CD14-positive monocyte (primary cell): ENCODE measurements at regions not wholly inside any gene's neighbourhood (a gene's known extent, or its start where the extent isn't known, plus 50 kb on each side); places are given as distances from the start of the nearest gene placed in this dataset.

ENCODE experiments used
- DNase-seq, 3 donors: peaks; one replicate each; pipeline ENCODE4 v3.0.0-alpha.2; 2011 to 2022
- H2AFZ ChIP-seq: 2 replicates; pipeline ENCODE4 v1.6.0; 2012; ENCODE audit warnings: mild to moderate bottlenecking, low read depth, low read length, inconsistent platforms; ENCODE audit not compliant: insufficient read depth, poor library complexity, severe bottlenecking
- H3K27ac ChIP-seq, 2 donors: 1 replicate in 1 of 2; 2 replicates in 1 of 2; pipeline ENCODE4 v1.5.1; 2012 to 2013; ENCODE audit warnings: low read length in 2 of 2, control low read depth in 1 of 2, inconsistent platforms in 1 of 2, low read depth in 1 of 2, mild to moderate bottlenecking in 1 of 2
- H3K27me3 ChIP-seq, 2 donors: one replicate each; pipeline versions ENCODE4 v1.6.0 to v1.6.1; 2011 to 2013; ENCODE audit warnings: low read length in 2 of 2; ENCODE audit not compliant: control insufficient read depth in 2 of 2, insufficient read depth in 2 of 2
- H3K36me3 ChIP-seq, 2 donors: replicated peaks in 1 of 2; 1 replicate in 1 of 2; 2 replicates in 1 of 2; pipeline versions ENCODE4 v1.5.1 to v1.6.1; 2012 to 2013; ENCODE audit warnings: low read length in 2 of 2, control low read depth in 1 of 2, inconsistent platforms in 1 of 2, mild to moderate bottlenecking in 1 of 2; ENCODE audit not compliant: insufficient read depth in 2 of 2, control insufficient read depth in 1 of 2
- H3K4me1 ChIP-seq, 2 donors: 1 replicate in 1 of 2; 2 replicates in 1 of 2; pipeline versions ENCODE4 v1.5.1 to v1.6.1; 2012 to 2013; ENCODE audit warnings: low read length in 2 of 2, control low read depth in 1 of 2, inconsistent platforms in 1 of 2, mild to moderate bottlenecking in 1 of 2, moderate library complexity in 1 of 2; ENCODE audit not compliant: insufficient read depth in 2 of 2, control insufficient read depth in 1 of 2
- H3K4me2 ChIP-seq: replicated peaks from 2 replicates; pipeline ENCODE3; 2012; ENCODE audit warnings: low read length, moderate library complexity, mild to moderate bottlenecking; ENCODE audit not compliant: poor library complexity, severe bottlenecking; ENCODE audit errors: extremely low read depth
- H3K4me3 ChIP-seq, 3 experiments: fragments of 200-600 bp in 1 of 3; sonication (generic) in 1 of 3; replicated peaks in 1 of 3; 1 replicate in 2 of 3; 2 replicates in 1 of 3; pipeline ENCODE4 v1.5.1; 2011 to 2013; ENCODE audit warnings: low read length in 3 of 3, mild to moderate bottlenecking in 3 of 3, control low read depth in 2 of 3, low read depth in 2 of 3, inconsistent platforms in 1 of 3, moderate library complexity in 1 of 3
- H3K79me2 ChIP-seq: 2 replicates; pipeline ENCODE4 v1.6.0; 2012; ENCODE audit warnings: mild to moderate bottlenecking, control low read depth, inconsistent platforms, low read length, moderate library complexity; ENCODE audit not compliant: insufficient read depth
- H3K9ac ChIP-seq: 2 replicates; pipeline ENCODE4 v1.6.0; 2017; ENCODE audit warnings: low read length, mild to moderate bottlenecking; ENCODE audit not compliant: insufficient read depth, poor library complexity, severe bottlenecking
- H3K9me3 ChIP-seq, 2 donors: replicated peaks in 1 of 2; 1 replicate in 1 of 2; 2 replicates in 1 of 2; pipeline versions ENCODE4 v1.5.1 to v1.6.1; 2012 to 2013; ENCODE audit warnings: low read length in 2 of 2, control low read depth in 1 of 2; ENCODE audit not compliant: control insufficient read depth in 1 of 2, insufficient read depth in 1 of 2
- H4K20me1 ChIP-seq: 2 replicates; pipeline ENCODE4 v1.6.0; 2012; ENCODE audit warnings: mild to moderate bottlenecking, low read length, control low read depth, moderate library complexity; ENCODE audit not compliant: insufficient read depth
- H3K27ac Mint-ChIP-seq, 7 donors: one replicate each; pipeline ENCODE4 v1.8.0; 2020; ENCODE audit warnings: mild to moderate bottlenecking in 7 of 7, mixed read lengths in 7 of 7, moderate library complexity in 6 of 7, inconsistent platforms in 2 of 7
- H3K27me3 Mint-ChIP-seq, 3 donors: one replicate each; pipeline ENCODE4 v1.8.0; 2021 to 2022; ENCODE audit warnings: low read depth in 3 of 3, mild to moderate bottlenecking in 3 of 3, mixed read lengths in 3 of 3, moderate library complexity in 3 of 3, inconsistent platforms in 1 of 3
- H3K36me3 Mint-ChIP-seq, 2 donors: one replicate each; pipeline ENCODE4 v1.8.0; 2020; ENCODE audit warnings: mixed read lengths in 2 of 2, inconsistent platforms in 1 of 2, mild to moderate bottlenecking in 1 of 2
- H3K4me1 Mint-ChIP-seq: one replicate; pipeline ENCODE4 v1.8.0; 2020; ENCODE audit warnings: mild to moderate bottlenecking, mixed read lengths
- H3K4me3 Mint-ChIP-seq, 2 donors: one replicate each; pipeline ENCODE4 v1.8.0; 2020; ENCODE audit warnings: mild to moderate bottlenecking in 2 of 2, mixed read lengths in 2 of 2, moderate library complexity in 1 of 2
- H3K9me3 Mint-ChIP-seq, 7 donors: one replicate each; pipeline ENCODE4 v1.8.0; 2020 to 2022; ENCODE audit warnings: mixed read lengths in 7 of 7, mild to moderate bottlenecking in 6 of 7, moderate library complexity in 6 of 7, inconsistent platforms in 2 of 7
- WGBS: methylation state at CpG from one replicate; pipeline ENCODE4 v1.1.5; 2013; ENCODE audit warnings: missing lambda C conversion rate; ENCODE audit not compliant: insufficient coverage; 5-methylcytosine and 5-hydroxymethylcytosine counted together
- intact Hi-C, 2 donors: fragments of 100-400 bp; cut with micrococcal nuclease; formaldehyde crosslinking; loops; one replicate each; pipeline versions ENCODE4 v1.15.0 to v1.15.1; 2023
- TF ChIP-seq, protein P1 (sequence below): fragments of 200-600 bp; IDR thresholded peaks from one replicate; pipeline ENCODE4 v1.8.0; 2022; ENCODE audit warnings: antibody characterized with exemption, mild to moderate bottlenecking

DNA sequence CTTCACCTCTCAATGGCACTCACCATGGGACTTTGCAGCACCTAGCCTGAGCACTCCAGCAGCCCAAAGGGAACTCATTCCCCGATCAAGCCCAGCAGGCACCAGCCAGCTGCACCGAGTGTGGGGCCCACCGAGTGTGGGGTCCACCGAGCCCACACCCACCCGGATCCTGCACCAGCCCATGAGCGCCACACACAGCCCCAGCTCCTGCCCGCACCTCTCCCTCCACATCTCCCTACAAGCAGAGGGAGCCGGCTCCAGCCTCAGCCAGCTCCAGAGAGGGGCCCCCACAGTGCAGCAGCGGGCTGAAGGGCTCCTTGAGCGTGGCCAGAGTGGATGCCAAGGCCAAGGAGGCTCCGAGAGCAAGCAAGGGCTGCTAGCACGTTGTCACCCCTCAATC lies 1182.4 kb downstream of the HACE1 start:
- H3K9ac ChIP-seq: no peak overlapping the region
- DNase-seq: no peak
- no peak overlapping the region for H2AFZ ChIP-seq
- no peak overlapping the region for H3K4me3 ChIP-seq
- H3K27ac ChIP-seq: no peak overlapping the region
- no peak overlapping the region for H3K27ac Mint-ChIP-seq
- H3K4me3 Mint-ChIP-seq: no peak overlapping the region
- H4K20me1 ChIP-seq: no peaks in the 10 kb centered on the region
- peaks cover 6% of the 10 kb centered on the region in 2 donors for H3K9me3 ChIP-seq
- no peaks in the 10 kb centered on the region for H3K4me1 Mint-ChIP-seq
- intact Hi-C loops: no loop called here
- H3K4me2 ChIP-seq: no peak overlapping the region
- 88% methylated on average over 8 of the region's 12 CpGs for WGBS
- H3K79me2 ChIP-seq: no peaks in the 10 kb centered on the region
- TF ChIP-seq, protein P1, sequence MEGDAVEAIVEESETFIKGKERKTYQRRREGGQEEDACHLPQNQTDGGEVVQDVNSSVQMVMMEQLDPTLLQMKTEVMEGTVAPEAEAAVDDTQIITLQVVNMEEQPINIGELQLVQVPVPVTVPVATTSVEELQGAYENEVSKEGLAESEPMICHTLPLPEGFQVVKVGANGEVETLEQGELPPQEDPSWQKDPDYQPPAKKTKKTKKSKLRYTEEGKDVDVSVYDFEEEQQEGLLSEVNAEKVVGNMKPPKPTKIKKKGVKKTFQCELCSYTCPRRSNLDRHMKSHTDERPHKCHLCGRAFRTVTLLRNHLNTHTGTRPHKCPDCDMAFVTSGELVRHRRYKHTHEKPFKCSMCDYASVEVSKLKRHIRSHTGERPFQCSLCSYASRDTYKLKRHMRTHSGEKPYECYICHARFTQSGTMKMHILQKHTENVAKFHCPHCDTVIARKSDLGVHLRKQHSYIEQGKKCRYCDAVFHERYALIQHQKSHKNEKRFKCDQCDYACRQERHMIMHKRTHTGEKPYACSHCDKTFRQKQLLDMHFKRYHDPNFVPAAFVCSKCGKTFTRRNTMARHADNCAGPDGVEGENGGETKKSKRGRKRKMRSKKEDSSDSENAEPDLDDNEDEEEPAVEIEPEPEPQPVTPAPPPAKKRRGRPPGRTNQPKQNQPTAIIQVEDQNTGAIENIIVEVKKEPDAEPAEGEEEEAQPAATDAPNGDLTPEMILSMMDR: no peak
- no peaks in the 10 kb centered on the region for H3K27me3 Mint-ChIP-seq
- no peaks in the 10 kb centered on the region for H3K36me3 ChIP-seq
- H3K9me3 Mint-ChIP-seq: peaks cover 0 to 6% (median 3%) of the 10 kb centered on the region in 7 donors
- no peaks in the 10 kb centered on the region for H3K4me1 ChIP-seq
- no peaks in the 10 kb centered on the region for H3K36me3 Mint-ChIP-seq
- H3K27me3 ChIP-seq: no peaks in the 10 kb centered on the region

DNA sequence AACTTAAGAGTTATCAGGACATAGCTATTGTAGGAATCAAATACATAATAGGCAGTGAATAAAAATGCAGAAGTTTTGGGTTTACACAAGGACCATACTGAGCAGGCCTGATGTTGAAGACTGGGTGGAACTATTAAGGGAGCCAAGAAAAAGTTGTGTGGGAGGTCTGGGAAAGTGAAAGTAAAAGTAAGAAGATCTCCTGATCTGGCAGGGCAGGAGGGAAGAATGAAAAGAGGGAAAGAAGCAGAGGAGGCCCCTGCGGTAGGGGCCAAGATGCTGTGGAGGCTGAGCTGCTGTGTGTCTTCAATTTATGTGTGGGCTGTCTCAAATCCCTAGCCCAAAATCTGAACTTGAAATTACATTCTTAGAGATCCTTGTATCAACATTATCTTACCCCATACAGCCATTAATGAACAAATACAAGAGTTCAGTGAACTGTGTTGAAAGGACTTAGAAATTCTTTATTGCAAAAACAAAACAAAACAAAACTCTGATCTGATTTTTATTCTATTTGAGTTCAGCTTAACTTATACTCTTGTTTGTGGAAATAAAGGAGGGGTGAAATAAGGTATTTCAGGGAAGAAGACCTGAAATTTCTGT lies 1183.8 kb downstream of the HACE1 start:
- Mint-ChIP-seq H3K9me3 (peaks cover 0 to 6% (median 3%) of the 10 kb centered on the region in 7 donors), H3K36me3 (no peaks in the 10 kb centered on the region), H3K4me3 (no peak overlapping the region), H3K27ac (no peak overlapping the region), H3K27me3 (no peaks in the 10 kb centered on the region), H3K4me1 (no peaks in the 10 kb centered on the region)
- H4K20me1 ChIP-seq: no peaks in the 10 kb centered on the region
- WGBS: no CpG with 5 or more reads among the region's 1 CpG
- TF ChIP-seq, protein P1: no peak
- no peak overlapping the region for H2AFZ ChIP-seq
- no peak overlapping the region for H3K4me2 ChIP-seq
- no peak overlapping the region for H3K9ac ChIP-seq
- H3K27me3 ChIP-seq: no peaks in the 10 kb centered on the region
- H3K27ac ChIP-seq: no peak overlapping the region
- H3K36me3 ChIP-seq: no peaks in the 10 kb centered on the region
- no peak for DNase-seq
- intact Hi-C loops: no loop called here
- no peaks in the 10 kb centered on the region for H3K4me1 ChIP-seq
- H3K9me3 ChIP-seq: peaks cover 6% of the 10 kb centered on the region in 2 donors
- no peak overlapping the region for H3K4me3 ChIP-seq
- no peaks in the 10 kb centered on the region for H3K79me2 ChIP-seq
